ENCODE measurements at regions not wholly inside any gene's neighbourhood (a gene's known extent, or its start where the extent isn't known, plus 50 kb on each side); places are given as distances from the start of the nearest gene placed in this dataset.

DNA sequence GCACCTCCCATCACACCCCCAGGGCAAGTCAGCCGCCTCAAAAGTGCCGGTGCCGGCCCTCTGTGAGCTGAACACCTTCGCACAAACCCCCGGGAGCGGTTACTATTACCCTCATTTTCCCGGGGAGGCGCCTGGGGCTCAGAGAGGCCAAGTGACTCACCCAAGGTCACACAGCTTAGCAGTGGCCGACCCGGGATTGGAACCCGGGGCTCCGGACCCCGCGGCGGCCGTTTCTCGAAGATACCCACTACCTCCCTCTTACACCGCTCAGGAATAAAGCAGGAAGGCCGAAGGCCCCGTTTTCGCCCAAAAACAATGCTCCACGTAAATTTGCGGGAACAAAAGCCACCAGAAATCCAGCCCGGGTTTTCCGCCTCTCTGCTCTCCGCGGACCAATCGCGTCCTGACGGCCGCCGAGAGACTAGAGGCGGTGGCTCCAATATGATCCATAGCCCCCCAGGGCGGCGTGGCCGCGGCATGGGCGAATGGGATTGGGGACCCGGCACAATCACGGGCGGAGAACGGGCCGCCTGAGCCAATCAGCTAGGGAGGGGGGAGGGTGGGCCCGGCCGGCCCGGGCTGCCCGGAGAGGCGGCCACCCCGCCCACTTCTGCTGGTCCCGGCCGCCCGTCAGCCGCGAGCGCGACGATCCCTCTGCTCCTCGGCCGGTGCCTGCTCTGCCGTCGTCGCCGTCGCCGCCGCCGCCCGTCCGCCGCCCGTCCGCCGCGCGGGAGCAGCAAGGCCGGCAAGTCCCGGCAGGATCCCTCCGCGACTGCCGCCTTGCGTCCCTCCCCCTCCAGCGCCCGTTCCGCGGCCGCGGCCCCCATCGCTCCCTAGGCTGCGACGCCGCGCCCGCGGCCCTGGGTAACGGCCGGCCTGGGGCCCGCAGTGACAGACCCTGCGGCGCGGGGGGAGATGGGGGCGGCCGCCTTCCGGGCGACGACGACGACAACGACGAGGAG is 177.0 kb downstream of the OR4M2 start:
- TF ChIP-seq, protein P1, sequence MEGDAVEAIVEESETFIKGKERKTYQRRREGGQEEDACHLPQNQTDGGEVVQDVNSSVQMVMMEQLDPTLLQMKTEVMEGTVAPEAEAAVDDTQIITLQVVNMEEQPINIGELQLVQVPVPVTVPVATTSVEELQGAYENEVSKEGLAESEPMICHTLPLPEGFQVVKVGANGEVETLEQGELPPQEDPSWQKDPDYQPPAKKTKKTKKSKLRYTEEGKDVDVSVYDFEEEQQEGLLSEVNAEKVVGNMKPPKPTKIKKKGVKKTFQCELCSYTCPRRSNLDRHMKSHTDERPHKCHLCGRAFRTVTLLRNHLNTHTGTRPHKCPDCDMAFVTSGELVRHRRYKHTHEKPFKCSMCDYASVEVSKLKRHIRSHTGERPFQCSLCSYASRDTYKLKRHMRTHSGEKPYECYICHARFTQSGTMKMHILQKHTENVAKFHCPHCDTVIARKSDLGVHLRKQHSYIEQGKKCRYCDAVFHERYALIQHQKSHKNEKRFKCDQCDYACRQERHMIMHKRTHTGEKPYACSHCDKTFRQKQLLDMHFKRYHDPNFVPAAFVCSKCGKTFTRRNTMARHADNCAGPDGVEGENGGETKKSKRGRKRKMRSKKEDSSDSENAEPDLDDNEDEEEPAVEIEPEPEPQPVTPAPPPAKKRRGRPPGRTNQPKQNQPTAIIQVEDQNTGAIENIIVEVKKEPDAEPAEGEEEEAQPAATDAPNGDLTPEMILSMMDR (conservative IDR thresholded peaks at IDR 0.05; ENCODE audit: low read depth in 2 of 2), result no peak
- TF ChIP-seq EZH2 (IDR thresholded peaks at IDR 0.05; ENCODE audit: low read depth, unreplicated experiment), result no peak
- TF ChIP-seq ZNF114 (CRISPR knock-in tag; IDR thresholded peaks at IDR 0.05), result no peak
- no peak for TF ChIP-seq CREB1 (CRISPR knock-in tag; IDR thresholded peaks at IDR 0.05; ENCODE audit: low read depth)
- no peak for TF ChIP-seq JUNB (IDR thresholded peaks at IDR 0.05; ENCODE audit: unreplicated experiment)
- no peak for TF ChIP-seq EZH2phosphoT487 (IDR thresholded peaks at IDR 0.05; ENCODE audit: unreplicated experiment)
- TF ChIP-seq, protein P2, sequence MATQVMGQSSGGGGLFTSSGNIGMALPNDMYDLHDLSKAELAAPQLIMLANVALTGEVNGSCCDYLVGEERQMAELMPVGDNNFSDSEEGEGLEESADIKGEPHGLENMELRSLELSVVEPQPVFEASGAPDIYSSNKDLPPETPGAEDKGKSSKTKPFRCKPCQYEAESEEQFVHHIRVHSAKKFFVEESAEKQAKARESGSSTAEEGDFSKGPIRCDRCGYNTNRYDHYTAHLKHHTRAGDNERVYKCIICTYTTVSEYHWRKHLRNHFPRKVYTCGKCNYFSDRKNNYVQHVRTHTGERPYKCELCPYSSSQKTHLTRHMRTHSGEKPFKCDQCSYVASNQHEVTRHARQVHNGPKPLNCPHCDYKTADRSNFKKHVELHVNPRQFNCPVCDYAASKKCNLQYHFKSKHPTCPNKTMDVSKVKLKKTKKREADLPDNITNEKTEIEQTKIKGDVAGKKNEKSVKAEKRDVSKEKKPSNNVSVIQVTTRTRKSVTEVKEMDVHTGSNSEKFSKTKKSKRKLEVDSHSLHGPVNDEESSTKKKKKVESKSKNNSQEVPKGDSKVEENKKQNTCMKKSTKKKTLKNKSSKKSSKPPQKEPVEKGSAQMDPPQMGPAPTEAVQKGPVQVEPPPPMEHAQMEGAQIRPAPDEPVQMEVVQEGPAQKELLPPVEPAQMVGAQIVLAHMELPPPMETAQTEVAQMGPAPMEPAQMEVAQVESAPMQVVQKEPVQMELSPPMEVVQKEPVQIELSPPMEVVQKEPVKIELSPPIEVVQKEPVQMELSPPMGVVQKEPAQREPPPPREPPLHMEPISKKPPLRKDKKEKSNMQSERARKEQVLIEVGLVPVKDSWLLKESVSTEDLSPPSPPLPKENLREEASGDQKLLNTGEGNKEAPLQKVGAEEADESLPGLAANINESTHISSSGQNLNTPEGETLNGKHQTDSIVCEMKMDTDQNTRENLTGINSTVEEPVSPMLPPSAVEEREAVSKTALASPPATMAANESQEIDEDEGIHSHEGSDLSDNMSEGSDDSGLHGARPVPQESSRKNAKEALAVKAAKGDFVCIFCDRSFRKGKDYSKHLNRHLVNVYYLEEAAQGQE (IDR thresholded peaks at IDR 0.05; ENCODE audit: unreplicated experiment), result no peak
- TF ChIP-seq POLR2AphosphoS5 (IDR thresholded peaks at IDR 0.05; ENCODE audit: low read depth), result no peak
- no peak for TF ChIP-seq NANOG (IDR thresholded peaks at IDR 0.05; ENCODE audit: borderline replicate concordance)
- TF ChIP-seq, protein P3, sequence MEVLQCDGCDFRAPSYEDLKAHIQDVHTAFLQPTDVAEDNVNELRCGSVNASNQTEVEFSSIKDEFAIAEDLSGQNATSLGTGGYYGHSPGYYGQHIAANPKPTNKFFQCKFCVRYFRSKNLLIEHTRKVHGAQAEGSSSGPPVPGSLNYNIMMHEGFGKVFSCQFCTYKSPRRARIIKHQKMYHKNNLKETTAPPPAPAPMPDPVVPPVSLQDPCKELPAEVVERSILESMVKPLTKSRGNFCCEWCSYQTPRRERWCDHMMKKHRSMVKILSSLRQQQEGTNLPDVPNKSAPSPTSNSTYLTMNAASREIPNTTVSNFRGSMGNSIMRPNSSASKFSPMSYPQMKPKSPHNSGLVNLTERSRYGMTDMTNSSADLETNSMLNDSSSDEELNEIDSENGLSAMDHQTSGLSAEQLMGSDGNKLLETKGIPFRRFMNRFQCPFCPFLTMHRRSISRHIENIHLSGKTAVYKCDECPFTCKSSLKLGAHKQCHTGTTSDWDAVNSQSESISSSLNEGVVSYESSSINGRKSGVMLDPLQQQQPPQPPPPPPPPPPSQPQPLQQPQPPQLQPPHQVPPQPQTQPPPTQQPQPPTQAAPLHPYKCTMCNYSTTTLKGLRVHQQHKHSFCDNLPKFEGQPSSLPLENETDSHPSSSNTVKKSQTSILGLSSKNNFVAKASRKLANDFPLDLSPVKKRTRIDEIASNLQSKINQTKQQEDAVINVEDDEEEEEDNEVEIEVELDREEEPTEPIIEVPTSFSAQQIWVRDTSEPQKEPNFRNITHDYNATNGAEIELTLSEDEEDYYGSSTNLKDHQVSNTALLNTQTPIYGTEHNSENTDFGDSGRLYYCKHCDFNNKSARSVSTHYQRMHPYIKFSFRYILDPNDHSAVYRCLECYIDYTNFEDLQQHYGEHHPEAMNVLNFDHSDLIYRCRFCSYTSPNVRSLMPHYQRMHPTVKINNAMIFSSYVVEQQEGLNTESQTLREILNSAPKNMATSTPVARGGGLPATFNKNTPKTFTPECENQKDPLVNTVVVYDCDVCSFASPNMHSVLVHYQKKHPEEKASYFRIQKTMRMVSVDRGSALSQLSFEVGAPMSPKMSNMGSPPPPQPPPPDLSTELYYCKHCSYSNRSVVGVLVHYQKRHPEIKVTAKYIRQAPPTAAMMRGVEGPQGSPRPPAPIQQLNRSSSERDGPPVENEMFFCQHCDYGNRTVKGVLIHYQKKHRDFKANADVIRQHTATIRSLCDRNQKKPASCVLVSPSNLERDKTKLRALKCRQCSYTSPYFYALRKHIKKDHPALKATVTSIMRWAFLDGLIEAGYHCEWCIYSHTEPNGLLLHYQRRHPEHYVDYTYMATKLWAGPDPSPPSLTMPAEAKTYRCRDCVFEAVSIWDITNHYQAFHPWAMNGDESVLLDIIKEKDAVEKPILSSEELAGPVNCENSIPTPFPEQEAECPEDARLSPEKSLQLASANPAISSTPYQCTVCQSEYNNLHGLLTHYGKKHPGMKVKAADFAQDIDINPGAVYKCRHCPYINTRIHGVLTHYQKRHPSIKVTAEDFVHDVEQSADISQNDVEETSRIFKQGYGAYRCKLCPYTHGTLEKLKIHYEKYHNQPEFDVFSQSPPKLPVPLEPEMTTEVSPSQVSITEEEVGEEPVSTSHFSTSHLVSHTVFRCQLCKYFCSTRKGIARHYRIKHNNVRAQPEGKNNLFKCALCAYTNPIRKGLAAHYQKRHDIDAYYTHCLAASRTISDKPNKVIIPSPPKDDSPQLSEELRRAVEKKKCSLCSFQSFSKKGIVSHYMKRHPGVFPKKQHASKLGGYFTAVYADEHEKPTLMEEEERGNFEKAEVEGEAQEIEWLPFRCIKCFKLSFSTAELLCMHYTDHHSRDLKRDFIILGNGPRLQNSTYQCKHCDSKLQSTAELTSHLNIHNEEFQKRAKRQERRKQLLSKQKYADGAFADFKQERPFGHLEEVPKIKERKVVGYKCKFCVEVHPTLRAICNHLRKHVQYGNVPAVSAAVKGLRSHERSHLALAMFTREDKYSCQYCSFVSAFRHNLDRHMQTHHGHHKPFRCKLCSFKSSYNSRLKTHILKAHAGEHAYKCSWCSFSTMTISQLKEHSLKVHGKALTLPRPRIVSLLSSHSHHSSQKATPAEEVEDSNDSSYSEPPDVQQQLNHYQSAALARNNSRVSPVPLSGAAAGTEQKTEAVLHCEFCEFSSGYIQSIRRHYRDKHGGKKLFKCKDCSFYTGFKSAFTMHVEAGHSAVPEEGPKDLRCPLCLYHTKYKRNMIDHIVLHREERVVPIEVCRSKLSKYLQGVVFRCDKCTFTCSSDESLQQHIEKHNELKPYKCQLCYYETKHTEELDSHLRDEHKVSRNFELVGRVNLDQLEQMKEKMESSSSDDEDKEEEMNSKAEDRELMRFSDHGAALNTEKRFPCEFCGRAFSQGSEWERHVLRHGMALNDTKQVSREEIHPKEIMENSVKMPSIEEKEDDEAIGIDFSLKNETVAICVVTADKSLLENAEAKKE (CRISPR knock-in tag; IDR thresholded peaks at IDR 0.05), result no peak
- no peak for TF ChIP-seq ZNF331 (CRISPR knock-in tag; IDR thresholded peaks at IDR 0.05; ENCODE audit: low read depth)
- TF ChIP-seq, protein P4, sequence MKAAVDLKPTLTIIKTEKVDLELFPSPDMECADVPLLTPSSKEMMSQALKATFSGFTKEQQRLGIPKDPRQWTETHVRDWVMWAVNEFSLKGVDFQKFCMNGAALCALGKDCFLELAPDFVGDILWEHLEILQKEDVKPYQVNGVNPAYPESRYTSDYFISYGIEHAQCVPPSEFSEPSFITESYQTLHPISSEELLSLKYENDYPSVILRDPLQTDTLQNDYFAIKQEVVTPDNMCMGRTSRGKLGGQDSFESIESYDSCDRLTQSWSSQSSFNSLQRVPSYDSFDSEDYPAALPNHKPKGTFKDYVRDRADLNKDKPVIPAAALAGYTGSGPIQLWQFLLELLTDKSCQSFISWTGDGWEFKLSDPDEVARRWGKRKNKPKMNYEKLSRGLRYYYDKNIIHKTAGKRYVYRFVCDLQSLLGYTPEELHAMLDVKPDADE (IDR thresholded peaks at IDR 0.05), result no peak
- no peak for TF ChIP-seq STAT1 (IDR thresholded peaks at IDR 0.05; ENCODE audit: unreplicated experiment)

Data from GM23338 (cell line).